B cell (primary cell): ENCODE measurements at regions not wholly inside any gene's neighbourhood (a gene's known extent, or its start where the extent isn't known, plus 50 kb on each side); places are given as distances from the start of the nearest gene placed in this dataset.

Experiments
- CTCF ChIP-seq: fragments of 200-600 bp; IDR thresholded peaks from one replicate; pipeline ENCODE4 v1.8.0; 2022; ENCODE audit warnings: antibody characterized with exemption, mild to moderate bottlenecking
- EZH2 ChIP-seq: IDR thresholded peaks from 2 replicates; pipeline ENCODE4 v1.6.1; 2012; ENCODE audit warnings: borderline replicate concordance, low read depth, mild to moderate bottlenecking, moderate library complexity, low read length; ENCODE audit not compliant: insufficient read depth, poor library complexity, severe bottlenecking

DNA sequence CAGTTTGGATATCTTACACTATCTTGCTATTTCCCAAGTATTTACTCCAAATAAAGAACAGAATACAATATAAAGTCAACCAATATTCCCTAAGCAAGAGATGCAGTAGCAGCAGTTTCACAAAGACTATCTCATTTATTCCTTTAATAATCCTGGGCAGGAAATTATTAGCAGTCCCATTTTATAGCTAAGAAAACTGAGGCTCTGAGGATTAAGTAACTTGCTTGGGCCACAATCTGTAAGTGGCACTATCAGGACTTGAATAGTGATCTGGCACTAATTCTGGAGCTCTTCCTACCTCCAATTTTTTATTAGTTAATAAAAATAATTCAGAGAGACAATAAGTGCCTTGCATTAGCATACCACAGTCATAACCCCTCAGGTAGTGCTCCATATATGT lies 611.7 kb downstream of the MCTP2 start:
- TF ChIP-seq CTCF (no peak), EZH2 (no peak)
